ENCODE measurements at regions not wholly inside any gene's neighbourhood (a gene's known extent, or its start where the extent isn't known, plus 50 kb on each side); places are given as distances from the start of the nearest gene placed in this dataset.

GRCh38 chr1:115186711-115187265, 97.5 kb upstream of the TSPAN2 start:
- TF ChIP-seq CTCF (IDR thresholded peaks at IDR 0.05; ENCODE audit: borderline replicate concordance, extremely low read depth, insufficient read depth) = no peak
- FAIRE-seq = no peak
- Histone ChIP-seq H3K27me3 (ENCODE audit: control insufficient read depth, insufficient read depth, low read length) (no peaks in the 10 kb centered on the region), H3K9me3 (ENCODE audit: control insufficient read depth in 2 of 3, insufficient read depth in 1 of 3, low read length in 3 of 3) (no peaks in the 10 kb centered on the region), H3K36me3 (ENCODE audit: control insufficient read depth in 2 of 3, insufficient read depth in 3 of 3, low read length in 3 of 3) (no peaks in the 10 kb centered on the region), H3K4me1 (ENCODE audit: control insufficient read depth in 2 of 3, insufficient read depth in 2 of 3, low read depth in 1 of 3, low read length in 3 of 3) (peaks cover 0 to 2% (median 0%) of the 10 kb centered on the region in 3 donors), H3K4me3 (ENCODE audit: low read length in 3 of 3) (no peak overlapping the region), H3K27ac (ENCODE audit: low read depth in 2 of 2, low read length in 2 of 2) (no peak overlapping the region), H3K9ac (ENCODE audit: low read length in 3 of 3) (no peak overlapping the region)
- intact Hi-C loops (cut with DNase I) = no loop called here
- DNase-seq = no peak

- H3K36me3 ChIP-seq (ENCODE audit: control insufficient read depth in 2 of 3, insufficient read depth in 3 of 3, low read length in 3 of 3) = no peaks in the 10 kb centered on the region
- FAIRE-seq = no peak
- H3K27me3 ChIP-seq (ENCODE audit: control insufficient read depth, insufficient read depth, low read length) = no peaks in the 10 kb centered on the region
- no peak overlapping the region for H3K4me3 ChIP-seq (ENCODE audit: low read length in 3 of 3)
- no peak for TF ChIP-seq CTCF (IDR thresholded peaks at IDR 0.05; ENCODE audit: borderline replicate concordance, extremely low read depth, insufficient read depth)
- intact Hi-C loops (cut with DNase I) = no loop called here
- H3K27ac ChIP-seq (ENCODE audit: low read depth in 2 of 2, low read length in 2 of 2) = no peak overlapping the region
- no peaks in the 10 kb centered on the region for H3K9me3 ChIP-seq (ENCODE audit: control insufficient read depth in 2 of 3, insufficient read depth in 1 of 3, low read length in 3 of 3)
- no peak overlapping the region for H3K9ac ChIP-seq (ENCODE audit: low read length in 3 of 3)
- no peak for DNase-seq
- H3K4me1 ChIP-seq (ENCODE audit: control insufficient read depth in 2 of 3, insufficient read depth in 2 of 3, low read depth in 1 of 3, low read length in 3 of 3) = peaks cover 0 to 2% (median 0%) of the 10 kb centered on the region in 3 donors
Observed at GRCh38 chr1:115185336-115185735, 96.0 kb upstream of the TSPAN2 start.

- no peak for DNase-seq
- intact Hi-C loops (cut with DNase I) = no loop called here
- H3K27me3 ChIP-seq (ENCODE audit: control insufficient read depth, insufficient read depth, low read length) = no peaks in the 10 kb centered on the region
- peaks cover 0 to 2% (median 0%) of the 10 kb centered on the region in 3 donors for H3K4me1 ChIP-seq (ENCODE audit: control insufficient read depth in 2 of 3, insufficient read depth in 2 of 3, low read depth in 1 of 3, low read length in 3 of 3)
- no peaks in the 10 kb centered on the region for H3K36me3 ChIP-seq (ENCODE audit: control insufficient read depth in 2 of 3, insufficient read depth in 3 of 3, low read length in 3 of 3)
- no peak for TF ChIP-seq CTCF (IDR thresholded peaks at IDR 0.05; ENCODE audit: borderline replicate concordance, extremely low read depth, insufficient read depth)
- FAIRE-seq = no peak
- no peak overlapping the region for H3K4me3 ChIP-seq (ENCODE audit: low read length in 3 of 3)
- H3K9ac ChIP-seq (ENCODE audit: low read length in 3 of 3) = no peak overlapping the region
- no peak overlapping the region for H3K27ac ChIP-seq (ENCODE audit: low read depth in 2 of 2, low read length in 2 of 2)
- no peaks in the 10 kb centered on the region for H3K9me3 ChIP-seq (ENCODE audit: control insufficient read depth in 2 of 3, insufficient read depth in 1 of 3, low read length in 3 of 3)
Observed at GRCh38 chr1:115184951-115185331, 95.6 kb upstream of the TSPAN2 start.

Measured in kidney (tissue), 13 donors.